DMS79 (cell line): ENCODE measurements at regions not wholly inside any gene's neighbourhood (a gene's known extent, or its start where the extent isn't known, plus 50 kb on each side); places are given as distances from the start of the nearest gene placed in this dataset.

ENCODE experiments used
- DNase-seq: peaks from one replicate; lab custom pipeline; 2025; lab: John Stamatoyannopoulos, UW

GRCh38 chr17:55829995-55830612 is 79.3 kb downstream of the PCTP start:
- DNase-seq: no peak

GRCh38 chr17:55830699-55831471 is 80.0 kb downstream of the PCTP start:
- no peak for DNase-seq

GRCh38 chr17:55833306-55833705 is 82.5 kb downstream of the PCTP start:
- DNase-seq: no peak

GRCh38 chr17:55842405-55843158 is 91.7 kb downstream of the PCTP start:
- no peak for DNase-seq

DNA sequence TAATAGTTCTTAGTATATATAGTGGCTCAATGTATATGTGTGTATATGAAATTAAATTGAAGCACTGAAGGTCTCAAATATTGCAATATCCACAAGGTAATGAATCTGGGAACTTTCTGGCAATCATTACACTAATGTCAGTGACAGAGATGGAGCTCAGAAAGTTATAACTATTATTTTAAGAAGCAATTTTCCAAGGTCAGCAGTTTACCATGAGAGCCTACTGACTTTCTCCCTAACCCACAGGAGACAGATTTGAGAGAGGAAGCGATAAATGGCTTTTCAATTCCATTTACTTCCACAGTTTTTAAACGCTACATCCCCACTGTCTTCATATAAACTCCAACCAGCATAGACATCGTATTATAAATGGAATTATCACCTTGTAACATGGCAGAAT is 92.9 kb downstream of the PCTP start:
- DNase-seq: no peak

- DNase-seq: no peak
Measured at GRCh38 chr17:55845385-55845784, 94.5 kb downstream of the PCTP start.

GRCh38 chr17:55846745-55847144 is 95.9 kb downstream of the PCTP start:
- DNase-seq: no peak

- DNase-seq: no peak
Measured at GRCh38 chr17:55852734-55853133, 101.9 kb downstream of the PCTP start.

DNA sequence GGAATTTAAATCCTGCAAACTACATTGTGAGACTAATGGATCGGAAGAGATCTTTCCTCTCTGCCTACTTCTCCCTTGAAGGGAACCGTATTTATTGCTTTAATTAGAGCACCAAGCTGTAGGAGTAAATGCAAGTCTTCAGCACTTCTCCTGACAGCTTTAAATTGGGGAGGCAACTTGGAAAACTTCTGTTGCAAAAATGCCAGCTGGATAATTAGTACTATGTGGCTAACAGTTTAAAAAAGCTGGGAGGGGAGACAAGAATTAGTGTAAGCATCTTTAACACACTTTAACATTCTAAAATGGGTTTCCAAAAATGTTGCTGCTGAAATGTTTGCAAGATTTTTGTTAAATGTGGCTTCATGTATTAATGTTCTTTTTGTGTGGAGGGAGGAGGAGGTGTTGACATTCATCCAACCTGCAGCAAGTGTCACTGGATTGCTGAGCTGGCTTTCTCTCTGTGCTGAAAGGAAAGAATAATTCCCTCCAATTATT is 108.5 kb downstream of the PCTP start:
- DNase-seq: no peak

DNA sequence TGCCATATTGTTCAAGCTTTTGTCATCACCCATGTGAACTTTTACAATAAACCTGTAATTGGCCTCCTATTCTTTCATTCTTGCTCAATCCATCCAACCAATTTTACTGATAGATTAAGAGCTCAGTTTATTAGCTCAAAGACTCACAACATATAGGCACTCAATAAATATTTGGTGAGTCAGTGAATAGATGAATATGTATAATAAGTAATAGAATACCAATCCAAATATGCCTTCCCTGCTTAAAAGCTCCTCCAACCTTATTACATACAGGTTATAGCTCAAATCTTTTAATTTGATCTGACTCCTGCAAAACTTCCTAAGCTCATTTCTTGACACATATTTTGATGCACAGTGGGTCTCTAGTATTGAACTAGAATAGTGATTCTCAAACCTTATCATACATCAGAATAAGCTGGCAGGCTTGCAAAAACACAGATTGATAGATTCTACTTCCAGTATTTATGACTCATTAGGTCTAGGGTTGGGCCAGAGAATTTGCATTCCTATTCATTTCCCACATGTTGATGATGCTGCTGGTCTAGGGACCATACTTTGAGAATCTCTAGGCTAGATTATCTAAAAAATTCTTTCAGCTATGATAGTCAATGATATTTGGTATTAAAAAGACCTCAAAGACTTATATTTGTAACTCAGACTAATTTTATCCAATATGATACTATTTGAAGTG is 114.4 kb downstream of the PCTP start:
- no peak for DNase-seq

DNA sequence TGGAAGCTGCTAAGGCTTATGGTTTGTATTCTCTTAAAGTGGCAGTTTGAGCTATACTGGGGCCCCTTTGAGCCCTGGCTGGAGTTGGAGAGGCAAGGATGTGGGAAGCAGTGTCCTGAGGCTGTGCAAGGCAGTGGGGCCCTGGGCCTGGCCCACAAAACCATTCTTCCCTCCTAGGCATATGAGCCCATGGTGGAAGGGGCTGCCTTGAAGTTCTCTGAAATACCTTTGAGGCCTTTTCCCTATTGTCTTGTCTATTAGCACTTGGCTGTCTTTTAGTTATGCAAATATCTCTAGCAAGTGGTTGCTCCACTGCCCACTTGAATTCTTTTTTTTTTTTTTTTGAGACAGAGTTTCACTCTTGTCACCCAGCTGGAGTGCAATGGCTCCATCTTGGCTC is 119.2 kb downstream of the PCTP start:
- DNase-seq: no peak

GRCh38 chr17:55872374-55872773 is 121.5 kb downstream of the PCTP start:
- DNase-seq: no peak

DNA sequence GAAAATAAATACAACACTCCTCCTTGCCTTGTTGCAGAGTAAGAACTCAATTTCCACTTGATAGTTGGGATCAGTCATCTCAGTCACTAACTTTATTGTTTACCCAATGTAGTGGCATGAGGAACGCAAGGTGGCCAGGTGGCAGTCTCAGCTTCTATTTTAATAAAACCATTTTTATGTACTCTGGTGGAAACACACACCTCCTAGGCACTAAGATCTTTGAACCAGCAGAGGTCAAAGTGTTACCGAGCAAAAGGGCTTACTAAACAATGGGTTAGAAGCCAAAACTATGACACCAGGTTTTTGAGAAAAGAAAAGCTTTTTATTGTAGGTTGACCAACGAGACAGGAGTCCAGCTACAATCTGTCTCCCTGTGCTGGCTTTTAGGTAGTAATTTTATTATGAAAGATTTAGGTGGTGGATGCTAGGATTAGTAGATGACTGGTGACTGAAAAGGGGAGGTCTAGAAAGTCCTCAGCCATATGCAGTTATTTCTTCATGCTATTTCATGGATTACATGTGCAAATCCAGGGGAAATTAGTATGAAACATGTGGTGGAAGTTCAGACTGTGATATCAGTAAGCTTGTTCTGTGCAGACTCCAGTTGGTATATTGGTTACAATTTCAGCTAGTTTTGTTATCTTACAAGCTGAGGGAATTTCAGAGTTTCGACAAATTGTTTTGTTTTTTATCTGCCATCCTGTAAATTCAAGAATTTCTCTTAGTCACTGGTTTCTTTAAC is 122.3 kb downstream of the PCTP start:
- DNase-seq: no peak

- DNase-seq: no peak
Measured at GRCh38 chr17:55883149-55883548, 132.3 kb downstream of the PCTP start.

- DNase-seq: no peak
Measured at GRCh38 chr17:55887531-55887930, 136.7 kb downstream of the PCTP start.

- no peak for DNase-seq
Measured at GRCh38 chr17:55889271-55889670, 138.4 kb downstream of the PCTP start.

- no peak for DNase-seq
Measured at GRCh38 chr17:55895112-55895759, 144.4 kb downstream of the PCTP start.

DNA sequence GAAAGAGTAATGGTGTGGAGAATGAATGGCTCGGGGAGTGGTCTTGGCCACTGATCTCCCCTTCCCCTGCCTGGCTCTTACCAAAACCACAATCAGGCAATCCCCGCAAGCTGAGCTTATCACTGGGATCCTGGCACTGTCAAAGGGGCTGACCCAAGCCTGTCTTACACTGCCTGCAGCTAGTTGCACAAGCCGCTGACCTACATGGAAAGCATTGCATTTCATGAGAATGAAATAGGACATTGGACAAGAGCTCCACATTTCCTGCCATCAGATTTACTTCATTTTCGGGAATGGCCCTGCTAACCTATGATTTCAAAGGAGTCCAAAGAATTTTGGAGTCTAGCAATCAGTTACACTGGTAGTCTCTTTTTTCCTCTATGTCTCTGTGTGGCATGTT is 146.4 kb downstream of the PCTP start:
- DNase-seq: no peak

GRCh38 chr17:55898195-55898594 is 147.3 kb downstream of the PCTP start:
- DNase-seq: no peak

- no peak for DNase-seq
Measured at GRCh38 chr17:55900188-55900587, 149.3 kb downstream of the PCTP start.

- no peak for DNase-seq
Measured at GRCh38 chr17:55903028-55903690, 152.3 kb downstream of the PCTP start.
